Daoy (cell line): ENCODE measurements at regions not wholly inside any gene's neighbourhood (a gene's known extent, or its start where the extent isn't known, plus 50 kb on each side); places are given as distances from the start of the nearest gene placed in this dataset.

Experiments used
- DNase-seq: peaks from one replicate; pipeline ENCODE4 v3.0.0-alpha.2; 2015; ENCODE audit warnings: low read depth

GRCh38 chr6:169165561-169166300 is 87.9 kb downstream of the THBS2 start:
- DNase-seq, result no peak

DNA sequence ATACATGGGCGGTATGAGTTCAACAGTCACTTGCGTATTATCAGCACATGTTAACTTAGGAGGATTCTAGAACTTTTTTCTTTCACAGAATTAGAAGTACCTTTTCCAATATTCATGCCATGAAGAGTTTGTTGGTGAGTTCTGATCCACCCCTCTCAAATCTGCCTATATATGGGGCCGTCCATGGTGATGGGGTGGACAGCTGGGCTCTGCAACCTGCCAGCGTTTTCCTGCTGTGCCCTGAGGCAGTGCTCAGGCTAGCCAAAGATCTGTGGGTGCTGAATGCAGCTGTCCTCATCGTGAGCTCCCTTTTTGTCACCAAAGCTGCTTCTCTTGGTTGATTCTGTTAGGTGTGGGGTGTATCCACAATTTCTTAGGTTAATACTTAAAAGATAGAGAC is 88.7 kb downstream of the THBS2 start:
- no peak for DNase-seq

DNA sequence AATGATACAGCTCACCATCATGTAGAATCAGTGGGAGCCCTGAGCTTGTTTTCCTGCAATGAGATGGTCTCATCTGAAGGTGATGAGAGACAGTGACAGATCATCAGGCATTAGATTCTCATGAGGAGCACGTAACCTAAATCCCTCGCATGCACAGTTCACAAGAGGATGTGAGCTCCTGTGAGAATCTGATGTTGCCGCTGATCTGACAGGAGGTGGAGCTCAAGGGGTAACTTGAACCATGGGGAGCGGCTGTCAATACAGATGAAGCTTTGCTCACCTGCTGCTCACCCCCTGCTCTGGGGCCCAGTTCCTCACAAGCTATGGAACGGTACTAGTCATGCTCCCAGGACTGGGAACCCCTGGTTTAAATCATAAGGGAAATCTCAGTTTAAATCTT is 89.2 kb downstream of the THBS2 start:
- DNase-seq, result no peak

GRCh38 chr6:169163411-169163901 is 90.2 kb downstream of the THBS2 start:
- DNase-seq, result peak; percentile 39

DNA sequence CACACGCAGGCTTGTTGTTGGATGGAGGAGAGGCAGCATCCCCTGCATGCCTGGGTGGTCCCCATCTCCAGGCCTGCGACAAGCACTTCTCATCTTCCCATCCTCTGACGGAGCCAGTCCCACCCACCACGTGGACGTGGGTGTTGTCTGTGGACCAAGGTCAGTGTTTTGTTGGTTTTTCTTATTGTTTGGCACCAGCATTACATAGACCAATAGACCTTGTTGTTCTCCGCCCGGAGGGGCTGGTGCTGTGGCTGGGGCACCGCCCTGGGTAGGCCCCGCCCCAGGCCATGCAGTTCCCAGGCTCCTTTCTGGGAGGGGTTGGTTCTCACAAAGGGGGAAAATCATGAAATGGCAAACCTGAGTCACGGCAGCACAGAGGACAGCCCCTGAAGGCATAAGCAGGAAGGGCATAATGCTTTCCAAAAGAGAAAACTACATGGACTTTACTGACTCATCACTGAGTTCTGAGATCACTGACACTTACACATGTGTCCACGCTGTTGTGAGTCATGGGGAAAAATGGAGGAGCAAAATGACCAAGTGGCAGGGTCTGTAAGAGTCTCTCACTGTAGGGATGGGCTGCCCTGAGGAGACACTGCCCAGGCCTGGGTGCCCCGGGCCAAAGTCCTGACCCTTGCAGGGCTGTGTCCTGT is 90.8 kb downstream of the THBS2 start:
- DNase-seq, result peak; percentile 93

DNA sequence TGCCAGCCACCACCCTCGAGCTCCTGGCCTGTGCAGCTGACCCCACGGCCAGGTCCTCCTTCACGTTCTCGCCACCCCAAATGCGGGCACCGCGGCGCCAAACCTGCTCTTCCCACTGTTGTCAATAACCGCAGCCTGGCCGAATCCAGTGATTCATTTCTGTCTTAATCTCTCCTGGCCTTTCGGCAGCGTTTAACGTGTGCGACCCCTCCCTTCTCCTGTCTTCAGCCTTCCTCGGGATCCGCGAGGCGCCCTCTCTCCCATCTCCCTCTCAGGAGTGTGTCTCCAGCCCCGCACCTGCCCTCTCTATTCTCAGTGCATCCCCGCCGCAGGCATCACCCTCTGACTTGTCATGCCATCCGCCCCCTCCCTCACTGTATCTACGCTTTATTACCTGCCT is 91.4 kb downstream of the THBS2 start:
- peak; percentile 49 for DNase-seq

GRCh38 chr6:169161572-169162167 is 92.0 kb downstream of the THBS2 start:
- DNase-seq, result no peak

DNA sequence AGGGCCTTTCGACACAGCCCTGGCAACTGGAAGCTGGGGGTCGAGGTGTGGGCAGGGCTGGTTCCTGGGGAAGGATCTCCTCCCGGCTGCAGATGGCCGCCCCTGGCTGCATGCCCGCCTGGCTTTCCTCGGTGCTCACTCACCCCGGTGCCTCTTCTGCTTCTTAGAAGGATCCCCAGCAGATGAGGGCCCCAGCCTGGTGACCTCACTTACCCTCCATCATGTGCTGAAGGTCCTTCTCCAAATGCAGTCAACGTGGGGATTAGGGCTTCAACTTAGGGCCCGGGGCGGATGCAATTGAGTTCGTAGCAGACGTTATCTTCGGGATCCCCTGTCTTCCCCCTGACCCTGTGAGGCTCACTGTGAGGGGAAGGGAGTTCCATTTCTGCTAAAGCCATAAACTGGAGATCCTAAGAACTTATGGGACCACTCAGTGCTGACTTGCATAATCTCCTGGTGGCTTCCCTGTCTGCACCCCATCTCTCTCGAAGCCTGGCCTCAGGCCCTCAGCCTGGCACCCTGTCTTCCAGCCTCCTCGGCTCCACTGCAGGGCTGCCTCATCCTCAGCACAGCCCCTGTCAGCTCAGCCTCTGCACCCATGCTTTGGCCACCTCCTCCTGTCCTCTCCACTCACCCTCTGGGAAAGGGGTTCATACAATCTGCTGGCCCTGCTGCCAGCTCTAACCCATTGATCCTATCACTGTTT is 92.6 kb downstream of the THBS2 start:
- DNase-seq, result no peak

DNA sequence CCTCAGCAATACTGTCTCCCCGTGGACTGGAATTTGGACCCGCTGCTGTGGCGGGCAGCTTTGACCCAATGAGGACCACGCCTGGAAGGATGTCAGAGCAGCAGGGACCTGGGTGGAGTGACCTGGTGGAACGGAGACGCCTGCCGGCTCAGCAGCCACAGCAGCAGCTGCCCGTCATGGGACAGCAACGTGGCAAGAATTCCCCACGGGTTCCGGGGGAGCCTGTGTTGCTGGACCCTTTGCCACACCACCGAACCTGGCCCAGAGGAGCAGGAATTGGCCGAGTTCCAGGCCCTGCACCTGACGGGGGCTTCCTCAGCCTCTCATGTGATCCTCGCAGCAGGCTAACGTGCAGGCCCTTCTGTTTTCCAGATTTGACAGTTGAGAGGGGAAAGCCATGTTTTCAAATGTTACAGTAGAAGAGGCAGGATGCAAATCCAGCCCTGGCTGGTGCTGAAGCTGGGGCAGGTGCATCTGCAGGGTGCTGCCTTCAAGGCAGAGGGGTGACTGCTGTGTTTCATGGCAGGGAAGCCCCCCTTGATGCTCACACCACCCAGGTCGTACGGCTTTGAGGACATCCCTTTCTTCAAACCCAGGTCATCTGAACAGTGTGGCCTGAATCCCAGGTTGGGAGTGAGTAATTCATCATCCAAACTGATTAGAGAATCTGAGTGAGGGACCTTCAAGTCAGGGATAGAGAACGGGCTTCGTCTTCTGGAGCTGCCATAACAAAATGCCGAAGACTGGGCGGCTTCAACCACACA is 93.4 kb downstream of the THBS2 start:
- no peak for DNase-seq

DNA sequence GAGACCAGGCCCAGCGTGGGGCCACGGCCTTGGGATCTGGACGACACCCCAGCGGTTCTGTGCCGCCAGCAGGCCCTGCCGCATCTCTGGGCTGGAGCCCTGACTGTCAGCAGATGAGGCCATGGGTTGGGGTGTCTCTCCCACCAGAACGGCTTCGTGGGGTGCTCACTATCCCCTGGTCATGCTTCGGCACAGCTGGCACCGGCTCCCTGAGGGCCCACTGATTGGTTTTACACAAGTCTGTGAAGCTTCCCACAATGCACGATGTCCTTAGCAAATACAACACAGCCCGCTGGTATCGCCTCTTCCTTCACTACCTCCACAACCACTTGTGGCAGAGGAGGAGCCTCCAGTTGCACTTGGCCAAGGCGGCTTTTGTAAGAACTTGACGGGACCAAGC is 94.3 kb downstream of the THBS2 start:
- no peak for DNase-seq

DNA sequence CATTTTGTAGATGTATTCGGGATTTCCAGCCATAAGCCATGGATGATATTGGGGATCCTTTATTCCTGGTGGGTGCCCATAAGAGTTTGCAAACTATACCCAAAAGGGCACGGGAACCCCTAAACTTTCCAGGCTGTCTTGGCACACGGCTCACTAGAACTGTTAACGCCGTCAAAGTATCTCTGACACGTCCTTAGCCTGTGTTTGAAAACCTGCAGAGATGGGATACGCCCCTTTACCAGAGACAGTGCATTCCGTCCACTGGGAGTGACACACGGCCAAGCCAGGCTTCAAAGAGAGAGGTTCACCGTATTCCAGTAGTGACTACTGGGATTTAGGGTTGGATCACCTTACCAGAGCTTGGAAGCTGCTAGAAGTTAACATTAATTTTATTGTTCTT is 95.0 kb downstream of the THBS2 start:
- peak; percentile 65 for DNase-seq

DNA sequence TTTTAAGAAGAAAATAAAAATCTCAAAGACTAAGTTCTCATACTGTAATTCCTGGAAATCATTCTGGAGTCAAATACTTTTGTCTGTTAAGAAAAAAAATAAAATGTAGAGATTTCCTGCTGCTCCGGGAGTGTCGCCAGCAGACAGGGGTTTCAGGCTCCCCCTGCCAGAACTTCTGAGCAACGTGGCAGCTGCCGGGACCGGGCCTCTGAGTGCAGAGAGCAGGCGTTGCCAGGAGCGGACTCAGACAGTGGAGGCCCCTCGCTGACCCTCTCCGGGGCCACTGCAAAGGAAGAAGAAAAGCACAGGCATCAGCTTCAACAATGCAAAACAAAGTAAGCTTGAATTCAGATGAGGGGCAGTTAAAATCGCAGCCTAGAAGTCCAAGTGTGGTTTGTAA is 95.5 kb downstream of the THBS2 start:
- peak; percentile 56 for DNase-seq

DNA sequence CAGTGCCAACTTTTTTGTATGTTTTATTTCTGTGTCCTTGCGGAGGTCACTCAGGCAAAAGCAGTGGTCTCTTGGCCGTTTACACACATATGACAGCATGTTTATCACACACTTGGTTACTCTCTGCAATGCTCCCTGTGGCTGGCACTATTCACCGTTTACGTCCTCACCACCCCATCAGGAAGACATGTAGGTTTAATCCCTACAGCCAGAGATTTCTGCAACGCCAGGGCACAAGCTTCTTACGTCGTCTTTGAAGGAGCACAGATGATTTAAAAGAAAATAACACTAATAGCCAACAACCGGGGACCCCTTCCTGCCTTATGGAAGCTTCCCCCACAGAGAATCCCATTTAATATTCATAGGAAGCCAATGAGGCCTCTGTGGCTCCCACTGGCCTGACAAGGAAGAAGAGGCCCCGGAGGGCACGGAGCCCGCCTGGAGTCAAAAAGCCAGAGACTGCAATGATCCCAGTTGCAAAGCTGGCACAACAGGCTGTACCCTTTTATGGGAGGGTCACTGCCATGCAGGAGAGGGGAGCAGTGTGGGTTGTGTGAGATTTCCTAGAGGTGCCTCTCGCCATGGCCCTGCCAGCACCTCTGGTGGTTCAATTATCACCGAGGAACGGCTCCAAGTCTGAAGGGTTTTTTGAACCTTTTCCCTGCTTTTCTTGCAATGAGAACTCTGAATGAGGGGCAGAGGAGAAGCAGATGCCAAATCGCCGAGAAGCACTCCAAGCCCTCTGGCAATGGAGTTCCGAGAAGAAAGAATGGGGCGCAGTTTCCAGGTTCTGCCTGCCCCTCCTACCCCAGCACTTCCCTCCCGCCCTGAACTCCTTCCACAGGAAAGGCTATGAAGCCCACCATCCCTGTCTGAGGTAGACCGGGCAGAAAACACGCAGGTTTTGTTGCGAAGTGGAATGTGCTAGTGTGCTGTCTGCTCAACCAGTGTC is 96.2 kb downstream of the THBS2 start:
- no peak for DNase-seq

- no peak for DNase-seq
Measured at GRCh38 chr6:169156793-169157147, 96.9 kb downstream of the THBS2 start.

DNA sequence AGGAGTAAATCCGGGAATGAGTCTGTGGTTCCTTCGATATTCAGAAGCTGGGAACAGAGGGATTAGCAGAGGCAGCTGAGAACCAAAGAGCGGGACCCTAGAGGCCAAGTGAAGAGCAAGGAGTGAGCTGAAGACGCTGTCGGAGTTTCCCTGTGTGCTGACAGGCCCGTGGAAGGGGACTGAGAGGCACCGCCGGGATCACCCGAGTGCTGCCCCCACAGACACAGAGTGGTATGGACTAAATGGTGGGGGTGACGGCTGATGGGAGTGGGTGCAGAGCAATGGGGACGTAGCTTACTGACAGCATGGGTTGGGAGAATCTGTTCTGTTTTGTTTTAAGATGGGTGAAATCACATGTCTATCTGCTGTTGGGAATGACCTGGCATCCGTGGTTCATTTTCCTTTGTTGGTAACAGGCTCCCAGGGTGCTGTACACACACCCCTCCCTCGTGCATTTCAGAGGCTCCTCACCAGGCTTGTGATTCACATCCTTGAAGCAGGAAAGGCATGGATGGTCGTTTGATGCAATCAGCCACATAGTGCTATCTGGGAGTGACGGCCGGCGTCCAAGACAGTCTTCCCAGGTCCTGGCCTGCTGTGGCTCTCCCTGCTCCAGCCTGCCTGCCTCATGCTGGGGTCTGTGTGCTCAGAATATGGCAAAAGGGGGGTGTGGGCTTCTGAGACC is 97.4 kb downstream of the THBS2 start:
- peak; percentile 67 for DNase-seq

GRCh38 chr6:169155481-169155880 is 98.2 kb downstream of the THBS2 start:
- no peak for DNase-seq

DNA sequence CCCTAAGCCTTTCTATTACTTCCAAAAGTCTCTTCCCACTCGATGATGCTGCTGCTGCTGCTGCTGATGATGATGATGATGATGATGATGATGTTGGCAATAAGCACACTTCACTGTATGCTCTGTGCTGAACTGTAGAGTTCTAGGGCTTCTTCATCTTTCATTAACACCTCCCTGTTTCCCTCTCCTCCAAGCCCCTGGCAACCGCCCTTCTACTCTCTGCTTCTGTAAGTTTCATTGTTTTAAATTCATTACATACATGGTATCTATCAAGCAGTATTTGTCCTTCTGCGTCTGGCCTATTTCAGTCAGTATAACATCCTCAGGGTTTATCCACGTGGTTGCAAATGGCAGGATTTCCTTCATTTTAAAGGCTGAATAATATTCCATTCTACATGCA is 100.2 kb downstream of the THBS2 start:
- DNase-seq, result no peak

DNA sequence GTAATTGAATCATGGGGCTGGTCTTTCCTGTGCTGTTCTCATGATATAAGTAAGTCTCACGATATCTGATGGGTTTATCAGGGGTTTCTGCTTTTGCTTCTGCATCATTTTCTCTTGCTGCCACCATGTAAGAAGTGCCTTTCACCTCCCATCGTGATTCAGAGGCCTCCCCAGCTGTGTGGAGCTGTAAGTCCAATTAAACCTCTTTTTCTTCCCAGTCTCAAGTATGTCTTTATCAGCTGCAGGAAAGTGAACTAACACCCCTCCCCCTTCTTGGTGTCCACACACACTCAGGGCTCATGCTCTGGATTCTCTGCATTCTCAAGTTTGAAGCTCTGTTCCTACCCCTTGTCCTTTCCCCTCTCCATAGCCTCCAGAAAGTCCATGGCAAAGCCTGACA is 107.1 kb downstream of the THBS2 start:
- DNase-seq, result no peak

- DNase-seq, result peak; percentile 61
Measured at GRCh38 chr6:169145991-169146501, 107.6 kb downstream of the THBS2 start.

- no peak for DNase-seq
Measured at GRCh38 chr6:169145496-169145895, 108.2 kb downstream of the THBS2 start.
